ENCODE measurements at regions not wholly inside any gene's neighbourhood (a gene's known extent, or its start where the extent isn't known, plus 50 kb on each side); places are given as distances from the start of the nearest gene placed in this dataset.

DNA sequence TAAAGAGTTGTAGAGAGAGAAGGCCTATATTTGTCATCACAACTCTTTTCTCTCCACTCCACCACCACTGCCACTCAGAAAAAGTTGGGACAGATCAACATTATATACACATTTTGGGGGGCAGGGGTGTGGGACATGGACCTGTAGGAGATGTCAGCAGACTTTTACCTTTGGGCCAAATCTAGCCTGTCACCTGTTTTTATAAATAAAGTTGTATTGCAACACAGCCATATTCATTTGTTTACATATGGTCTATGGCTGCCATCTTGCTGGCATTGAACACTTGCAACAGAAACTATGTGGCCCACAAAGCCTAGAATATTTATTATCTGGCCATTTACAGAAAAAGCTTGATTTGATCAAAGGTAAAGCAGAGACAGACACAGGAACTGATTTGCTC, 250.7 kb downstream of the BTG1 start:
- TF ChIP-seq, protein P1, sequence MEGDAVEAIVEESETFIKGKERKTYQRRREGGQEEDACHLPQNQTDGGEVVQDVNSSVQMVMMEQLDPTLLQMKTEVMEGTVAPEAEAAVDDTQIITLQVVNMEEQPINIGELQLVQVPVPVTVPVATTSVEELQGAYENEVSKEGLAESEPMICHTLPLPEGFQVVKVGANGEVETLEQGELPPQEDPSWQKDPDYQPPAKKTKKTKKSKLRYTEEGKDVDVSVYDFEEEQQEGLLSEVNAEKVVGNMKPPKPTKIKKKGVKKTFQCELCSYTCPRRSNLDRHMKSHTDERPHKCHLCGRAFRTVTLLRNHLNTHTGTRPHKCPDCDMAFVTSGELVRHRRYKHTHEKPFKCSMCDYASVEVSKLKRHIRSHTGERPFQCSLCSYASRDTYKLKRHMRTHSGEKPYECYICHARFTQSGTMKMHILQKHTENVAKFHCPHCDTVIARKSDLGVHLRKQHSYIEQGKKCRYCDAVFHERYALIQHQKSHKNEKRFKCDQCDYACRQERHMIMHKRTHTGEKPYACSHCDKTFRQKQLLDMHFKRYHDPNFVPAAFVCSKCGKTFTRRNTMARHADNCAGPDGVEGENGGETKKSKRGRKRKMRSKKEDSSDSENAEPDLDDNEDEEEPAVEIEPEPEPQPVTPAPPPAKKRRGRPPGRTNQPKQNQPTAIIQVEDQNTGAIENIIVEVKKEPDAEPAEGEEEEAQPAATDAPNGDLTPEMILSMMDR (IDR thresholded peaks at IDR 0.05), result no peak
- TF ChIP-seq POLR2A (IDR thresholded peaks at IDR 0.05), result no peak
- no peak for TF ChIP-seq POLR2AphosphoS5 (IDR thresholded peaks at IDR 0.05)
